ENCODE measurements at regions not wholly inside any gene's neighbourhood (a gene's known extent, or its start where the extent isn't known, plus 50 kb on each side); places are given as distances from the start of the nearest gene placed in this dataset.

- no peaks in the 10 kb centered on the region for H3F3A ChIP-seq (ENCODE audit: insufficient read depth, low read length, poor library complexity, severe bottlenecking)
- H3K4me2 ChIP-seq (ENCODE audit: low read length) = no peak overlapping the region
- no peak overlapping the region for H3K4me3 ChIP-seq (ENCODE audit: low read length)
- H3K27ac ChIP-seq (ENCODE audit: low read length) = no peak overlapping the region
- no peaks in the 10 kb centered on the region for H3K9me3 ChIP-seq (ENCODE audit: low read length)
- TF ChIP-seq POLR2AphosphoS5 (IDR thresholded peaks at IDR 0.05) = no peak
- no peak for TF ChIP-seq EZH2 (IDR thresholded peaks at IDR 0.05; ENCODE audit: borderline replicate concordance, insufficient read depth, low read length, poor library complexity, severe bottlenecking)
- TF ChIP-seq CTCF (IDR thresholded peaks at IDR 0.05; ENCODE audit: poor library complexity, severe bottlenecking) = no peak
- TF ChIP-seq MXI1 (conservative IDR thresholded peaks at IDR 0.05; ENCODE audit: poor library complexity, severe bottlenecking) = no peak
- no peak for TF ChIP-seq TAF1 (IDR thresholded peaks at IDR 0.05; ENCODE audit: low read depth)
- no peak for TF ChIP-seq SMC3 (conservative IDR thresholded peaks at IDR 0.05; ENCODE audit: poor library complexity)
- TF ChIP-seq REST (IDR thresholded peaks at IDR 0.05; ENCODE audit: borderline replicate concordance) = no peak
- TF ChIP-seq RAD21 (conservative IDR thresholded peaks at IDR 0.05) = no peak
- TF ChIP-seq EP300 (conservative IDR thresholded peaks at IDR 0.05; ENCODE audit: poor library complexity, severe bottlenecking) = no peak
- H2AFZ ChIP-seq (ENCODE audit: low read depth, low read length) = no peak overlapping the region
- no peaks in the 10 kb centered on the region for H4K20me1 ChIP-seq (ENCODE audit: insufficient read depth)
- H3K9ac ChIP-seq (ENCODE audit: low read length) = no peak overlapping the region
- no peaks in the 10 kb centered on the region for H3K79me2 ChIP-seq (replicated peaks; ENCODE audit: insufficient read depth, low read length)
- no peaks in the 10 kb centered on the region for H3K9me2 ChIP-seq (ENCODE audit: insufficient read depth, low read length)
- no peaks in the 10 kb centered on the region for H3K27me3 ChIP-seq (ENCODE audit: insufficient read depth, low read depth, low read length)
- no peaks in the 10 kb centered on the region for H3K36me3 ChIP-seq (ENCODE audit: insufficient read depth, low read length)
Measured at GRCh38 chr1:93773049-93773838, 91.6 kb upstream of the BCAR3 start.

- H4K20me1 ChIP-seq (ENCODE audit: insufficient read depth) = no peaks in the 10 kb centered on the region
- TF ChIP-seq RAD21 (conservative IDR thresholded peaks at IDR 0.05) (no peak), CTCF (IDR thresholded peaks at IDR 0.05; ENCODE audit: poor library complexity, severe bottlenecking) (no peak), TAF1 (IDR thresholded peaks at IDR 0.05; ENCODE audit: low read depth) (no peak), SMC3 (conservative IDR thresholded peaks at IDR 0.05; ENCODE audit: poor library complexity) (no peak), REST (IDR thresholded peaks at IDR 0.05; ENCODE audit: borderline replicate concordance) (no peak), EP300 (conservative IDR thresholded peaks at IDR 0.05; ENCODE audit: poor library complexity, severe bottlenecking) (no peak), EZH2 (IDR thresholded peaks at IDR 0.05; ENCODE audit: borderline replicate concordance, insufficient read depth, low read length, poor library complexity, severe bottlenecking) (no peak), POLR2AphosphoS5 (IDR thresholded peaks at IDR 0.05) (no peak), MXI1 (conservative IDR thresholded peaks at IDR 0.05; ENCODE audit: poor library complexity, severe bottlenecking) (no peak)
- H3K27me3 ChIP-seq (ENCODE audit: insufficient read depth, low read depth, low read length) = no peaks in the 10 kb centered on the region
- no peaks in the 10 kb centered on the region for H3F3A ChIP-seq (ENCODE audit: insufficient read depth, low read length, poor library complexity, severe bottlenecking)
- no peak overlapping the region for H3K4me3 ChIP-seq (ENCODE audit: low read length)
- H3K27ac ChIP-seq (ENCODE audit: low read length) = no peak overlapping the region
- H3K4me2 ChIP-seq (ENCODE audit: low read length) = no peak overlapping the region
- no peaks in the 10 kb centered on the region for H3K79me2 ChIP-seq (replicated peaks; ENCODE audit: insufficient read depth, low read length)
- H3K9me3 ChIP-seq (ENCODE audit: low read length) = no peaks in the 10 kb centered on the region
- no peak overlapping the region for H3K9ac ChIP-seq (ENCODE audit: low read length)
- no peak overlapping the region for H2AFZ ChIP-seq (ENCODE audit: low read depth, low read length)
- no peaks in the 10 kb centered on the region for H3K36me3 ChIP-seq (ENCODE audit: insufficient read depth, low read length)
- H3K9me2 ChIP-seq (ENCODE audit: insufficient read depth, low read length) = no peaks in the 10 kb centered on the region
Measured at GRCh38 chr1:93771843-93772242, 90.2 kb upstream of the BCAR3 start.

All from neural cell (in vitro differentiated cells).